ENCODE measurements at regions not wholly inside any gene's neighbourhood (a gene's known extent, or its start where the extent isn't known, plus 50 kb on each side); places are given as distances from the start of the nearest gene placed in this dataset.
"Not testable (repeated sequence)": the region's sequence is repeated elsewhere in the genome, so short reads cannot be mapped to it uniquely, and the experiment has no call there.

DNA sequence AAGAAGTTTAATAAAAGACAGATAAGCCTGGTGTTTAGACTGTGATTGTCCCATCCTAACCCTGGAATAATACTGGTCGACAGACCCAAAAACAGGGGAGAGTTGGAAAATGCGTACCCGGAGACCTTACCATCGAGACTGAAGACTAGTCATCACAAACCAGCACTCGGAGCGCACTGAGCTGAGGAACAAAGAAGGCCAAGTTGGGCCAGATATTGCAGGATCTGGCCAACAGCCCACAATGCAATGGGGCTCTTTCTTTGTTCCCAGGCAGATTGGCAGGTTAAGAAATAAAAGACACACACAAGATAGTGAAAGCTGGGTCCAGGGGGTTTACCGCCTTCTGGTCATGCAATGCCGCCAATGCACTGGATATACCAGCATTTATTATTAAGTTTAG lies 188.7 kb upstream of the RAI14 start:
- DNase-seq, result no peak
- in situ Hi-C loops (cut with MboI; ENCODE audit: low pct_unique_long_range_greater_than_20kb, low sequenced_read_pairs), result no loop called here

DNA sequence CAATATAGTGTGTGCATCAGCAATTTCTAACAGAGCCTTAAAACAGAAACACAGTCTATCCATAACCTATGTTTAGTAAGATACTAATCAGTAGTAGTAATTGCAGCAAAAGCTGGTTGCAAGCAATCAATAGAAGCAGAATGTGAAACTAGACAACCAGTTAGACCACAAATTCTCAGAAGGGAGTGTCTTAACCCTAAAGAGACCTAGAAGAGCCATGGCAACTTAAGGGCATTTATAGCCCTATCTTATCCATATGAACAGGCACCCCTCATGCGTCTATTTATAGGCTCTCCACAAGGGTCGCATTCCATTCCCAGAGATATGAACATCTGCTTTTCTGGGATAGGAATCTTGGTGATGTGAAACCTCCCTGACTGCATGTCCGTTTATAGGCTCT lies 188.1 kb upstream of the RAI14 start:
- DNase-seq; in situ Hi-C loops (cut with MboI; ENCODE audit: low pct_unique_long_range_greater_than_20kb, low sequenced_read_pairs): not testable (repeated sequence)

DNA sequence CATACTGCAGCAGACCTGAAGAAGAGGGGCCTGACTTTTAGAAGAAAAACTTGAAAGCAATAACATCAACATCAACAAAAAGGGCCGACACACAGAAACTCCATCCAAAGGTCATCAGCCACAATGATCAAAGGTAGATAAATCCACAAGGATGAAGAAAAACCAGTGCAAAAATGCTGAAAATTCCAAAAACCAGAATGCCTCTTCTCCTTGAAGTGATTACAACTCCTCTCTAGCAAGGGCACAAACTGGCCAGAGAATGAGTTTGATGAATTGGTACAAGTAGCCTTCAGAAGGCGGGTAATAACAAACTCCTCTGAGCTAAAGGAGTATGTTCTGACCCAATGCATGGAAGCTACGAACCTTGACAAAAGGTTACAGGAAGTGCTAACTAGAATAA lies 186.2 kb upstream of the RAI14 start:
- DNase-seq, result no peak
- in situ Hi-C loops (cut with MboI; ENCODE audit: low pct_unique_long_range_greater_than_20kb, low sequenced_read_pairs), result no loop called here

DNA sequence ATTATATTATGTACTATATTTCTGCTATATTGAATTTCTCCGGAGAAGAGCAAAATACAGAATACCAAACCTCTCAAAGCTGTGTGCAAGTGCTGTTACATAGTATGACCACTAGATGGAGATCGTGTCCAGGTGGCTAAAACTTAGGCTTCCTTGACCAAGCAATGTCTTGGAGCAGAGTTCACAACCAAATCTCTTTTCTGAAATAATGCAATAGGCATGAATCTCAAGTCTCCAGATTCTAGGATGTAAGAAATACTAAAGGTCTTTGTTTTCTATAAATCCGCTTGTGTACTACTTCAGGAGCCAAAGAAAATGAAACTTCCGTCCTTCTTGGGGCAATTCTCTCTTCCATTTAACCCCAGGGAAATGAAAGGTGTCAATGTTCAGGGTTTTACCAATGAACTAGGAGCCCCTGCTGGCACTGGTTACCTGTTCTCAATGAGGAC lies 181.5 kb upstream of the RAI14 start:
- peak; percentile 59 for DNase-seq
- in situ Hi-C loops (cut with MboI; ENCODE audit: low pct_unique_long_range_greater_than_20kb, low sequenced_read_pairs), result loop anchor here (25.0 kb wide), 2 partner anchors 413 to 538 kb away; no protein-coding TSS in a partner anchor

DNA sequence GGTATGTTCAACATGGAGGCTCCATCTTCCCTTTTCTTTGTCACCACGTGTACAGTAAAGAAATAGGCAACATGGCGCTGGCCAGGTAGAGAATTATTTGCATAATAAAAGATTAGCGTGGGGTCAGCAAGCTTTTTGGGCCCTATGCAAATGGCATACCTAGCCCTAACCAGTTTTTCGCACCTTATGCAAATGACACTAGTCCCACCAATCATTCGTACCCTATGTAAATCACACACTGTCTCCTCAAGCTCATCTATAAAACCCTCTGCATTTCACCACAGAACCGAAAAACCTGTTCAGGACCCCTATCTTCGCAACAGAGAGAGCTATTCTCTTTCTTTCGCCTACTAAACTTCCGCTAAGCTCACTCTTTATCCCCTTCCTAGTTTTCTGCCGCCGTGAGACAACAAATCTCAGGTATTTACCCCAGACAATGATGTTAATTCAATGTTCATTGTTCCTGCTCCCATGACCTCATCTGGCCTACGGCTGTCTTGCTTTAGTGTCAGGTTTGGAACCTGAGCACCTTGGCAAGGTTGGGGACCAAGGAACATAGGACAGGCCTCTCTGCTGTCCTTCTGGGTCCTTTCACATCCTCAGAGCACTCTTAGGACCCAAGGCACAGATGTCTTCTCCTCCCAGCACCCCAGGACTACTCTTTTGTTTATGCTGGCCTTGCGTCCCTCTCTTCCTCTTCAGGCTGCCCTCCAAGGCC lies 180.7 kb upstream of the RAI14 start:
- in situ Hi-C loops (cut with MboI; ENCODE audit: low pct_unique_long_range_greater_than_20kb, low sequenced_read_pairs), result loop anchor here (25.0 kb wide), 2 partner anchors 412 to 537 kb away; no protein-coding TSS in a partner anchor
- DNase-seq, result no peak

DNA sequence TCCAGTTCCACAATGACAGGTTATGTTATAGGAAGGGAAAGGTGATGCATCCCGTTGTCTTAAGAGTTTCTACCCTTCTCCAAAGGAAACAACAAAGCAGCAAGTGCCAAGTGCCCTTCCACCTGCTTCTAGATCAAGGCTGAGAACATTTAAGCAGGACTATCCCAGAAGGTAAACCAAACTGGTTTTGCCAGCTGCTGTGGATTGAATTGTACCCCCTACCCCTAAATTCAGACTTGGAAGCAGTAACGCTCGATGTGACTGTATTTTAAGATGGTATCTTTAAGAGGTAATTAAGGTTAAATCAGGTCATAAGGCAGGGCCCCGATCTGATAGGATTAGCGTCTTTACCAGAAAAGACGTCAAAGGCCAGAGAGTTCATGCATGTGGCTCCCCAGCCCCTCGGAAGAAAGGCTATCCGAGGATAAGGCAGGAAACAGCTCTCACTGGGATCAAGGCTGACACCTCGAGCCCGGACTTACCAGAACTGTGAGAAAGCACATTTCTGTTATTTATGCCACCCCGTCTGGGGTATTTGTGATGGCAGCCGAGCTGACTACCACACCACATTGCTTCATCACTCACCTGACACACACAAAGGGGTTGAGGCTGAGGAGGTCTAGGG lies 179.1 kb upstream of the RAI14 start:
- in situ Hi-C loops (cut with MboI; ENCODE audit: low pct_unique_long_range_greater_than_20kb, low sequenced_read_pairs), result loop anchor here (25.0 kb wide), 2 partner anchors 410 to 535 kb away; no protein-coding TSS in a partner anchor
- no peak for DNase-seq

DNA sequence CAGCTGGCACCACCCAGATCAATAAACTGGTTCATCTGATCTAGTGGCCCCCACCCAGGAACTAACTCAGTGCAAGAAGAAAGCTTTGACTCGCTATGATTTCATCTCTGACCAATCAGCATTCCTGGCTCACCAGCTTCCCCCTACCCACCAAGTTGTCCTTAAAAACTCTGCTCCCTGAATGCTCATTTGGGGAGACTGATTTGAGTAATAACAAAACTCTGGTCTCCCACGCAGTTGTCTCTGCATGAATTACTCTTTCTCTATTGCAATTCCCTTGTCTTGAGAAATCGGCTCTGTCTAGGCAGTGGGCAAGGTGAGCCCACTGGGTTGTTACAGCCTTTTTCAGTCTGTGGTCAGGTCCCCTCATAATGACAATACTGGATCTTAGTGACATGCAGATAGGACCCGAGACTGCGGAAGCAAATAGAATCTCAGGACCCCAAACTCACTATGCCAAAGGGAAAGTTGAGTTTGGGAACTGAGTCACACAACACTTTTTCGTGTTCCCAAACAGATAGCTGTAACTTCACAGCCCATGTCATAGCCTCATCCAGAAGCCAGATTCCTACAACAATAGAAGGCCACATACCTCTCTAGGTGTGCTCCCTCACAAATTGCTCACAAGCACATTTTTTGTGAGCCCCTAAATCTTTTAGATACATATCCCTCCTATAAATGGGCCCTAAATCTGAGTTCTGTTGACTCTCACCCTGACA lies 175.2 kb upstream of the RAI14 start:
- in situ Hi-C loops (cut with MboI; ENCODE audit: low pct_unique_long_range_greater_than_20kb, low sequenced_read_pairs), result loop anchor here (25.0 kb wide), 2 partner anchors 406 to 531 kb away; no protein-coding TSS in a partner anchor
- DNase-seq, result no peak

DNA sequence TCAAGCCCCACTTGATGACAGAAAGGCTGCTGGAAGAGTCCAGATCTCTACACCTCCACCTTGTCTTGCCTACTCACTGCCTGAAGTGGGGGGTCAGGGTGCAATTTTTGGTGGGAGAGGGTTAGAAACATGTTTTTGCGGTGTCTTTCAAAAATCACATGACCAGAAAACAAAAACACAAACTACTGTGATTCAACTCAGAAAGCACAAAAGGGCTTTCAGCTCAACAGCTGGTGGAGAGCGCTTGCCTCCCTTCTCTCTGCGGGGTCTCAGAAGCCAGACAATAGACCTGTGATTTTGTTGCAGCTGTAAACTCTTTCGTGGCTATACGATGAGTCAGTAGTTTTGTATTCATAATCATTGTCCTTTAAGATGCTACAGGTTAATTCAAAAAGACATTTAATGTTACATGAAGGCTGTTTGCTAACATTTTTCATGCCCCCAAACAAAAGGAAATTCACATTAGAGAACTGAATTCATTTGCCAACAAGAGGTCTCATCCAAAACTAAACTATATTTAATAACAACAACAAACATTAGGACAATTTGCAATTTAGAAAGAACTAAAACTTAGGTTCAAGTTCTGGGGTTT lies 172.6 kb upstream of the RAI14 start:
- no peak for DNase-seq
- in situ Hi-C loops (cut with MboI; ENCODE audit: low pct_unique_long_range_greater_than_20kb, low sequenced_read_pairs), result loop anchor here (25.0 kb wide), 2 partner anchors 404 to 529 kb away; no protein-coding TSS in a partner anchor

DNA sequence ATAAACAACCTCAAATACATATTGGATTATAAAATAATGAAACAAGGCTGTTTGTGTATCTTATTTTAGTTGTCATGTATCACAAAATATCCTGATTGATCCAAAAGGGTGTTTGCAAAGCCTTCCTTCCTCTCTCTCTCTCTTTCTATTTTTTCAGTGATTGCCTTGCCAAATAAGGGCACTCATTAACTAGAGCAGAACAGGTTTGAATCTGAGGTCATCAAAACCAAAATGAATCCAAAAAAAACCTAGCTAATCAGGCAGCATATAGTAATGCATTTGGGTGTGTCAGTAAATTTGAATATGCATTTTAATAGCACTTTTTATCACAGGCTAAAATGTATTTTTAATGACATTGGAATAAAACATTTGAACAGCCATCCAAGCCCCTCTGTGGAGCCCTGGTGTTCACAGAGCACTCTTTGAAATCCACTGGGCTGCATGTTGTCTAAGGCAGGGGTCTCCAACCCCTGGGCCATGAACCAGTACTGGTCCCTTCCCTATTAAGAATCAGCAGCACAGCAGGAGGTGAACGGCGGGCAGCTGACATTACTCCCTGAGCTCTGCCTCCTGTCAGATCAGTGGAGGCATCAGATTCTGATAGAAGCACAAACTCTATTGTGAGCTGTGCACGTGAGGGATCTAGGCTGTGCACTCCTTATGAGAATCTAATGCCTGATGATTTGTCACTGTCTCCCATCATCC lies 171.8 kb upstream of the RAI14 start:
- no peak for DNase-seq
- in situ Hi-C loops (cut with MboI; ENCODE audit: low pct_unique_long_range_greater_than_20kb, low sequenced_read_pairs), result loop anchor here (25.0 kb wide), 2 partner anchors 403 to 528 kb away; no protein-coding TSS in a partner anchor

DNA sequence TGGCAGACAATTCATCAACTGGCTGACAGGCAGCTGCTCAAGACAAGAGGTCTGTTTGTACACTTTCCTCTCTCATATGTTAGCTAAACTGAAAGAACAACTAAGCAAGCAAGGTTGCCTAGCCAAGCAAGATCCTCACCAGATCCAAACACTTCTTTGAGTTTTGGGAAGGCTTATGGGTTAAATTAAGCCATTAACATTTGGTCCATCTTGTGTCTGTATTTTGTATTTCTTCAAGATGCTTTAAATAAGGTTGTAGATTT lies 170.4 kb upstream of the RAI14 start:
- in situ Hi-C loops (cut with MboI; ENCODE audit: low pct_unique_long_range_greater_than_20kb, low sequenced_read_pairs), result loop anchor here (25.0 kb wide), 2 partner anchors 402 to 527 kb away; no protein-coding TSS in a partner anchor
- no peak for DNase-seq

DNA sequence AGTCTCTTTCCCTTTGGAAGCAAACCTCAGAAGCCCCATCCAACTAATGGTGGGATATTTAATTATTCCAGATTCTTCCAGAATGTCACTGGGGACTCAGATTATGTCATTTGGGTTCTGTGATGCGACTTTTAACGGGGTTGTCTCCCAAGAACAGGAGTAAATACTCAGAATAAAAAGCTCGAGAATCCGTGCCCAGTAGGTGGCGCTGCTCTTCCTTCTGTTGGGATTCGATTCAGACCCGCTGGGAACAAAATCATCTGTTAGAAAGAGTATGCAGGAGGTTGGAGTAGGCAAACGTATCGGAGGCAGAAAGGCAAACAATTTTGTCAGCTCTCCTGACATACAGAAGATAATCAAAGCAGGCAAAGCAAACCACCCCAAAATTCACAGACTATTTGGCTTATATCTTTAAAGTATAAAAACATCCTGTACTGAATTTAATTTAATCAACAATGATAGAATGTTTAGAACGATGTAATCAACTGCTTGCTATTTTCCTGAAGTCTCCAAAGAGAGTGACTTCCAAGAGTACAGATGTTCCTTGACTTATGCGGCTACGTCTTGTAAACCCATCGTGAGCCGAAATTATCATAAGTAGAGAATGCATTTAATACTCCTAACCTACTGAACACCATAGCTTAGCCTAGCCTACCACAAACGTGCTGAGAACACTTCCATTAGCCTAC lies 169.8 kb upstream of the RAI14 start:
- DNase-seq, result peak; percentile 76
- in situ Hi-C loops (cut with MboI; ENCODE audit: low pct_unique_long_range_greater_than_20kb, low sequenced_read_pairs), result loop anchor here (25.0 kb wide), 2 partner anchors 401 to 526 kb away; no protein-coding TSS in a partner anchor

DNA sequence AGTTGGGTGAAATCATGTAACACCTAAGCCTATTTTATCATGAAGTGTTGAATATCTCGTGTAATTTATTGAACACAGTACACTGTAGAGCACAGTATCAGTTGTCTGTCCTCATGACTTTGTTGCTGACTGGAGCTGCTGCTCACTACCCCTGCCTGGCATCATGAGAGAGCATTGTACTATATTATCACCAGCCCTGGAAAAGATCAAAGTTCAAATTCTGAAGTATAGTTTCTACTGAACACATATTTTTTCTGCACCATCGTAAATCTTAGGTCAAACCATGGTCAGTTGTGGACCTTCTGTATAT lies 169.3 kb upstream of the RAI14 start:
- in situ Hi-C loops (cut with MboI; ENCODE audit: low pct_unique_long_range_greater_than_20kb, low sequenced_read_pairs), result loop anchor here (25.0 kb wide), 2 partner anchors 400 to 525 kb away; no protein-coding TSS in a partner anchor
- no peak for DNase-seq

DNA sequence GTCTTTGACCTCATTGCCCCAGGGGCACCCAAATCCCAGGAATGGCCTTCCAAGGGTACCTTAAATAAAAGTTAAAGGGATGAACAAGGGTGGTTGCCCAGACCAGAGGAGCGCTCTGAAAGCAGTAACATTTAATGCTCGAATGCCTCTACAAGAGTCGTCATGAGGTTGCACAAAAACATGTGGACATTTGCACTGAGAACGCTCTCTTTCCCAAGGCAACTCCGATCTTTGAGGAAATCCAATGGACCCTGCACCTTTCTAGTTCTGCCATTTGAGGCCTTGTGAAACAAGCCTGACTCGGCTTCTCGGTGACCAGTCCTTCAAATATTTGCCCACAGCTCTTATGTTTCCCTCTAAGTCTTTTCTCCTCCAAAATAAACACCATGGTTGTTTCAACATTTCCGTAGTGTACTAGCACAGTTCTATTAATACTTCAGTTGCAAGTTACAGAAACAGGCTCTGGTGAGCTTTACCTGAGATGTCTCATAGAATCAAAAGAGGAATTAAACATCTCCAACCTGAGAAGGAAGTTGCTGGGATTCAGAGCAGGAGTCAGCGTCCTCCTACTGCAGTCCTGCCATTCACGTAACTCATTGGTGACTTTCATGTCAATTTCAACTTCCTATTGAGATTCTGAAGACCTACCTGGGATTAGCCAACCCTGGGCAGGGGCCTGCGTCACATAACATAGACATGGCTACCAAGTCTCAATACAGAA lies 168.8 kb upstream of the RAI14 start:
- in situ Hi-C loops (cut with MboI; ENCODE audit: low pct_unique_long_range_greater_than_20kb, low sequenced_read_pairs), result loop anchor here (25.0 kb wide), 2 partner anchors 400 to 525 kb away; no protein-coding TSS in a partner anchor
- DNase-seq, result no peak

DNA sequence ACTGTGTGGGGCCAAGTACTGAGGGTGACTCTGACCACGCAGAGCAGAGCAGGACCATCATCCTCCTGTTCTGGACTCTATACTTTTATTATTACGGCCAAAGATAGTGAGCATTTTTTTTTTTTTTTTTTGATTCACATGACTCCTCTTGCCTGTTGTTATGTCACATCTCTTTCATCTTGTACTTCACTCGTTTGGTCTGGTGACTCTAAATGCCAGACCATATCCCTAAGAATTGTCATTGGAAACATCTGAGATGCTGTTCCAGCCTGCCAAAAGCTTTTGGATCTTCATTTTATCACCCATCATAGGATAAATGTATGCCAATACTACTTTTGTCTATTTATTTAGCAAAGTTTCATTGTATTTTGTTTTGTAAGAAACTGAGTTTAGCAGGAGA lies 168.2 kb upstream of the RAI14 start:
- in situ Hi-C loops (cut with MboI; ENCODE audit: low pct_unique_long_range_greater_than_20kb, low sequenced_read_pairs), result loop anchor here (25.0 kb wide), 2 partner anchors 399 to 524 kb away; no protein-coding TSS in a partner anchor

DNA sequence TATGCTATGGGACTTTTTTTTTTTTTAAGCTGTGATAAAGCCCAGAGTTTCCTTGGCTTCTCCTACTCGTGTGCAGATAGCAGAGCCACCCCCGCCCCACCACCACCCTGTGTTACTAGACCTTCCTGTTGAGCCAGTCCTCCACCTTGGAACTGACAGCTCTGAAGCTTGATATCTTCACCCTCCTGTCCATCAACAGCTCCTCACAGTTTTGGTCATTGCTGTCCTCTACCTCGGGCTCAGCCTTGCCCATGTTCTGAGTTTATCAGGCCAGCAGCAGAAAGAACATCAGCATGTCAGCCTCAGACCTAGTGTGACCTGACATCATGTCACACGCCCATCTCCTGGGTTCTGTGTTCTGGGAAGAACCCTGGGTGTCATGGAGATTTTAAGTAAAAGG lies 167.1 kb upstream of the RAI14 start:
- in situ Hi-C loops (cut with MboI; ENCODE audit: low pct_unique_long_range_greater_than_20kb, low sequenced_read_pairs), result loop anchor here (25.0 kb wide), 2 partner anchors 398 to 523 kb away; no protein-coding TSS in a partner anchor
- DNase-seq, result no peak

More for the DNA sequence above, 168.2 kb upstream of the RAI14 start:
- DNase-seq, result no peak

DNA sequence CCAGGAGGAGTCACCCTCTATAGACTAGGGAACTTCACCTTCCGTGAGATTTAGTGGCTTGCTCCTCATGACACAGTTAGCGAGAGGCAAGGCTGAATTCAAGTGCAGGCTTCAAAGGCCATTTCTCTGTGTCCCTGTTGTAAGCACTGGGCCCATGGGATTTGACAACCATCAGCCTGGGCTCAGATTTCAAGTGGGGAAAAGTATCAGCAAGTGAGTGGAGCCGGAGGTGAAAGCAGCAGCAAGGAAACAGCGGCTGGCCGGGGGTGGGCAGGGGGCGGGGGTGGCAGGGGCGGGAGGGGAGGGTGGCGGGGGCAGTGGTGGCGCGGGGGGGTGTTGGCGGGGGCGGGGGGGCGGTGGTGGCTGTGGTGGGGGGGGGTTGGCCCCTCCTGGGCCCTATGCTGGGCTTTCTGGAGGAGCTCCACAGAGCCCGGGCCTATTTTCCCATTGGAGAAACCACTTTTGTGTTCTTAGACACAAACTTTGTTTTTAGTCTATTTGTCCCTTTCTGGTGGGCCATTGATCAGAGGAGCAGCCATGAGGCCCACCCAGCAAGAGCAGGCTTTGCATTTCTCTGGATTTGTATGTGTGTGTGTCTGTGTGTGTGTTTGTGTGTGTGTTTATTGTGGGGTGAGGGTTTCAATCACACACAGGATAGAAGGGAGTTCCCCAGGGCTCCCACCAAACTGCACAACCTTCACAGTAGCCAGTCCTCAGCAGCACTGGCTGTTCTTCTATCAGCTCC lies 165.4 kb upstream of the RAI14 start:
- no peak for DNase-seq
- in situ Hi-C loops (cut with MboI; ENCODE audit: low pct_unique_long_range_greater_than_20kb, low sequenced_read_pairs), result loop anchor here (25.0 kb wide), 2 partner anchors 397 to 522 kb away; no protein-coding TSS in a partner anchor

DNA sequence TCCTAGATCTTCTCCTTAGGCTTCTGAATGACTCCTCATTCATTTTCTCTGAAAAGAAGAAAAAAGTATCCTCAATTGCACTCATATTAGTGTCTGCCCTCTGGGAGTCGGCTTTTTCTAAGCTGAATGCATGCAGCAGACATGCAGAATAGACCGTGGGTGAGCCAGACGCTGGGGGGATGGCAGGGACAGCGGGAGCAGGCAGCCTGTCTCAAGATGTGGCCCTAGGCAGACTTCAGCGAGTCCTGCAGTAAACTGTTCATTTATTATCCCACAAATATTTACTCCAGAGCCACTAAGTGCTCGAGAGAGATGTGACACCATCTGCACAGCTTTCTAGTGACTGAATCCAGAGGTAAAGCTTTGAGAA lies 164.9 kb upstream of the RAI14 start:
- DNase-seq, result no peak
- in situ Hi-C loops (cut with MboI; ENCODE audit: low pct_unique_long_range_greater_than_20kb, low sequenced_read_pairs), result loop anchor here (25.0 kb wide), 2 partner anchors 396 to 521 kb away; no protein-coding TSS in a partner anchor
